DND-41 (cell line): ENCODE measurements at regions not wholly inside any gene's neighbourhood (a gene's known extent, or its start where the extent isn't known, plus 50 kb on each side); places are given as distances from the start of the nearest gene placed in this dataset.

ENCODE experiments used
- ATAC-seq: fragments of 200-7000 bp; cut with Tn5 transposase; 3 replicates; pipeline ENCODE4 v1.9.1; 2021; ENCODE audit warnings: low read depth; ENCODE audit not compliant: insufficient read depth
- DNase-seq: peaks from one replicate; pipeline ENCODE4 v3.0.0-alpha.2; 2020
- H2AFZ ChIP-seq: 2 replicates; pipeline ENCODE4 v1.6.0; 2012; ENCODE audit warnings: low read depth, low read length
- H3K27ac ChIP-seq: 2 replicates; pipeline ENCODE4 v1.5.1; 2012; ENCODE audit warnings: low read length, inconsistent platforms
- H3K27me3 ChIP-seq: fragments of 200-600 bp; sonication (generic); 2 replicates; pipeline ENCODE4 v1.6.0; 2012; ENCODE audit warnings: low read length, mild to moderate bottlenecking, inconsistent platforms; ENCODE audit not compliant: insufficient read depth, poor library complexity
- H3K36me3 ChIP-seq: 2 replicates; pipeline ENCODE4 v1.5.1; 2012; ENCODE audit warnings: low read length, inconsistent platforms; ENCODE audit not compliant: insufficient read depth
- H3K4me1 ChIP-seq: 2 replicates; pipeline ENCODE4 v1.5.1; 2012; ENCODE audit warnings: mild to moderate bottlenecking, low read length; ENCODE audit not compliant: insufficient read depth
- H3K4me2 ChIP-seq: 2 replicates; pipeline ENCODE4 v1.6.0; 2012; ENCODE audit warnings: mild to moderate bottlenecking, moderate library complexity, low read length, inconsistent platforms; ENCODE audit not compliant: insufficient read depth
- H3K4me3 ChIP-seq, 2 experiments: fragments of 200-600 bp in 1 of 2; shearing (Covaris generic) in 1 of 2; 2 replicates each; pipeline ENCODE4 v1.5.1; 2012 to 2016; ENCODE audit warnings: inconsistent platforms in 2 of 2, low read length in 2 of 2, mild to moderate bottlenecking in 2 of 2, low read depth in 1 of 2, moderate library complexity in 1 of 2
- H3K79me2 ChIP-seq: 2 replicates; pipeline ENCODE4 v1.6.0; 2012; ENCODE audit warnings: low read length, inconsistent platforms; ENCODE audit not compliant: insufficient read depth
- H3K9ac ChIP-seq: 2 replicates; pipeline ENCODE4 v1.6.0; 2012; ENCODE audit warnings: low read depth, mild to moderate bottlenecking, inconsistent platforms, low read length, moderate library complexity
- H3K9me3 ChIP-seq: 2 replicates; pipeline ENCODE4 v1.5.1; 2012; ENCODE audit warnings: low read length, moderate library complexity, mild to moderate bottlenecking, inconsistent platforms; ENCODE audit not compliant: insufficient read depth, severe bottlenecking
- H4K20me1 ChIP-seq: 2 replicates; pipeline ENCODE4 v1.6.0; 2012; ENCODE audit warnings: low read length; ENCODE audit not compliant: insufficient read depth
- EZH2 ChIP-seq: IDR thresholded peaks from 3 replicates; pipeline ENCODE4 v1.6.1; 2012; ENCODE audit warnings: borderline replicate concordance, low read depth, mild to moderate bottlenecking, moderate library complexity, low read length, inconsistent platforms; ENCODE audit not compliant: severe bottlenecking
- TF ChIP-seq, protein P1 (sequence below): IDR thresholded peaks from 2 replicates; pipeline ENCODE4 v1.5.1; 2012; ENCODE audit warnings: borderline replicate concordance, low read length, moderate library complexity, mild to moderate bottlenecking; ENCODE audit not compliant: poor library complexity, severe bottlenecking; ENCODE audit errors: extremely low read depth

DNA sequence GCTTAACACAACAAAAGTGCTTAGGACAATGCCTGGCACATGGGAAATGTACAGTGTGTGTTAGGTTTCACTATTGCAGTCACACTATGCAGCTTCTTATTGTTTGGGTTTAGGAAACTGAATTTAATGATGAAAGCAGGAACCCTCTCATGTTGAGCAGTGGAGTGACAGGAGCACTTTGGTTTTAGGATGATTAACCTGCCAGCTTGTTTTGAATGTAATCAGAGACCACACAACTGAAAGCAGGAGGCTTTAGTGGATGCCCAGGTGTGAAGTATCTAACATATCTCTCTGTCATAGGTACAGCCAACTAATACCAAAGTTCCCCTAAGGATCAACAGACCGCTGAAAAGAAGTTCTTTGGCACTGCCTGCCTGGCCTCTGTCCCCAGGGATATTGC, 406.9 kb upstream of the USP24 start:
- DNase-seq (no peak), ATAC-seq (no peak)
- no peak overlapping the region for H3K27ac ChIP-seq
- H4K20me1 ChIP-seq, result no peaks in the 10 kb centered on the region
- no peak overlapping the region for H3K9ac ChIP-seq
- H3K27me3 ChIP-seq, result peaks cover 12% of the 10 kb centered on the region
- no peaks in the 10 kb centered on the region for H3K9me3 ChIP-seq
- no peak overlapping the region for H3K4me3 ChIP-seq
- TF ChIP-seq, protein P1, sequence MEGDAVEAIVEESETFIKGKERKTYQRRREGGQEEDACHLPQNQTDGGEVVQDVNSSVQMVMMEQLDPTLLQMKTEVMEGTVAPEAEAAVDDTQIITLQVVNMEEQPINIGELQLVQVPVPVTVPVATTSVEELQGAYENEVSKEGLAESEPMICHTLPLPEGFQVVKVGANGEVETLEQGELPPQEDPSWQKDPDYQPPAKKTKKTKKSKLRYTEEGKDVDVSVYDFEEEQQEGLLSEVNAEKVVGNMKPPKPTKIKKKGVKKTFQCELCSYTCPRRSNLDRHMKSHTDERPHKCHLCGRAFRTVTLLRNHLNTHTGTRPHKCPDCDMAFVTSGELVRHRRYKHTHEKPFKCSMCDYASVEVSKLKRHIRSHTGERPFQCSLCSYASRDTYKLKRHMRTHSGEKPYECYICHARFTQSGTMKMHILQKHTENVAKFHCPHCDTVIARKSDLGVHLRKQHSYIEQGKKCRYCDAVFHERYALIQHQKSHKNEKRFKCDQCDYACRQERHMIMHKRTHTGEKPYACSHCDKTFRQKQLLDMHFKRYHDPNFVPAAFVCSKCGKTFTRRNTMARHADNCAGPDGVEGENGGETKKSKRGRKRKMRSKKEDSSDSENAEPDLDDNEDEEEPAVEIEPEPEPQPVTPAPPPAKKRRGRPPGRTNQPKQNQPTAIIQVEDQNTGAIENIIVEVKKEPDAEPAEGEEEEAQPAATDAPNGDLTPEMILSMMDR, result no peak
- TF ChIP-seq EZH2, result no peak
- no peak overlapping the region for H3K4me2 ChIP-seq
- H2AFZ ChIP-seq, result no peak overlapping the region
- H3K79me2 ChIP-seq, result no peaks in the 10 kb centered on the region
- no peaks in the 10 kb centered on the region for H3K36me3 ChIP-seq
- H3K4me1 ChIP-seq, result no peaks in the 10 kb centered on the region

DNA sequence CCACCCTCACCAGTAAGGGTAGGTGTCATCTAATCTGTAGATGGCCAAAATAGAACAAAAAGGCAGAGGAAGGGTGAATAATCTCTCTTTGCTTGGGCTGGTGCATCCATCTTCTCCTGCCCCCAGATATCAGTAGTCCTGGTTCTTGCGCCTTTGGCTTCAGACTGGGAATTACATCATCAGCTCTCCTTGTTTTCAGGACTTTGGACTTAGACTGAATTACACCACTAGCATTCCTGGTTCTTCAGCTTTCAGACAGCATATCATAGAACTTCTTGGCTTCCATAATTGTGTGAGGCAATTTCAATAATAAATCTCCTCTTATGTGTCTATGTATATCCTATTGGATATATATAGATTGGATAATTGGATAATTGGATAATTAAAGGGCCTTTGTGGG, 403.0 kb upstream of the USP24 start:
- TF ChIP-seq, protein P1, result no peak
- TF ChIP-seq EZH2, result no peak
- H3K36me3 ChIP-seq, result no peaks in the 10 kb centered on the region

GRCh38 chr1:55617288-55617982, 402.3 kb upstream of the USP24 start:
- H3K27me3 ChIP-seq, result peaks cover 10% of the 10 kb centered on the region
- DNase-seq (no peak), ATAC-seq (no peak)
- no peak overlapping the region for H3K4me2 ChIP-seq
- no peak overlapping the region for H3K27ac ChIP-seq
- H3K4me3 ChIP-seq, result no peak overlapping the region
- no peak overlapping the region for H3K9ac ChIP-seq
- TF ChIP-seq, protein P1, result no peak
- TF ChIP-seq EZH2, result no peak
- no peaks in the 10 kb centered on the region for H3K36me3 ChIP-seq
- no peaks in the 10 kb centered on the region for H3K9me3 ChIP-seq
- H3K4me1 ChIP-seq, result no peaks in the 10 kb centered on the region
- no peak overlapping the region for H2AFZ ChIP-seq
- no peaks in the 10 kb centered on the region for H3K79me2 ChIP-seq
- no peaks in the 10 kb centered on the region for H4K20me1 ChIP-seq

More for the DNA sequence above, 403.0 kb upstream of the USP24 start:
- Histone ChIP-seq H3K9ac (no peak overlapping the region), H2AFZ (no peak overlapping the region), H3K79me2 (no peaks in the 10 kb centered on the region), H3K4me2 (no peak overlapping the region), H3K9me3 (no peaks in the 10 kb centered on the region), H3K27ac (no peak overlapping the region), H3K27me3 (peaks cover 10% of the 10 kb centered on the region), H3K4me3 (no peak overlapping the region), H4K20me1 (no peaks in the 10 kb centered on the region), H3K4me1 (no peaks in the 10 kb centered on the region)
- DNase-seq (no peak), ATAC-seq (no peak)
